H1 (cell line): ENCODE measurements at regions not wholly inside any gene's neighbourhood (a gene's known extent, or its start where the extent isn't known, plus 50 kb on each side); places are given as distances from the start of the nearest gene placed in this dataset.

Source experiments
- CTCF ChIA-PET: fragments of 300-600 bp; sonication (Branson Sonifier 250); formaldehyde crosslinking; loops from one replicate; lab custom pipeline; 2021; ENCODE audit not compliant: partially characterized antibody; lab: Charles Lee
- POLR2A ChIA-PET: fragments of 300-600 bp; sonication (Branson Sonifier 250); formaldehyde crosslinking; loops from one replicate; lab custom pipeline; 2021; ENCODE audit warnings: inconsistent platforms; ENCODE audit not compliant: partially characterized antibody; lab: Charles Lee
- DNase-seq, 2 experiments: peaks; one replicate each; pipeline versions ENCODE4 v3.0.0 to v3.0.0-alpha.2; 2010 to 2022; ENCODE audit warnings: low spot score in 2 of 2, low read depth in 1 of 2, mixed read lengths in 1 of 2
- FAIRE-seq: peaks from 2 replicates; lab custom pipeline; 2011; peaks lifted over from hg19 to GRCh38; lab: Jason Lieb, UNC
- H2AFZ ChIP-seq: 2 replicates; pipeline ENCODE4 v1.8.1; 2012; ENCODE audit warnings: low read length, inconsistent platforms
- H2AK5ac ChIP-seq: 2 replicates; pipeline ENCODE4 v1.6.1; 2013; ENCODE audit warnings: low read depth, low read length
- H2BK120ac ChIP-seq: replicated peaks from 2 replicates; pipeline ENCODE3; 2013; ENCODE audit warnings: low read depth, low read length, inconsistent platforms
- H2BK12ac ChIP-seq: 2 replicates; pipeline ENCODE4 v1.6.1; 2013; ENCODE audit warnings: low read depth, low read length
- H2BK15ac ChIP-seq: 2 replicates; pipeline ENCODE4 v1.6.1; 2013; ENCODE audit warnings: low read length
- H2BK20ac ChIP-seq: 2 replicates; pipeline ENCODE4 v1.6.1; 2013; ENCODE audit warnings: low read length
- H2BK5ac ChIP-seq: 2 replicates; pipeline ENCODE4 v1.6.1; 2013; ENCODE audit warnings: low read depth, low read length
- H3K14ac ChIP-seq: 2 replicates; pipeline ENCODE4 v1.6.1; 2013; ENCODE audit warnings: inconsistent platforms; ENCODE audit not compliant: insufficient read length
- H3K18ac ChIP-seq: 2 replicates; pipeline ENCODE4 v1.6.1; 2013; ENCODE audit warnings: low read length; ENCODE audit errors: extremely low read depth
- H3K23ac ChIP-seq: 2 replicates; pipeline ENCODE4 v1.6.1; 2013; ENCODE audit warnings: inconsistent platforms; ENCODE audit not compliant: insufficient read length
- H3K23me2 ChIP-seq: 2 replicates; pipeline ENCODE4 v1.6.1; 2013; ENCODE audit warnings: low read depth, low read length
- H3K27ac ChIP-seq: 2 replicates; pipeline ENCODE4 v1.6.1; 2011; ENCODE audit warnings: low read depth, low read length, inconsistent platforms
- H3K27me3 ChIP-seq, 4 experiments: replicated peaks in 1 of 4; 1 replicate in 1 of 4; 2 replicates in 3 of 4; pipeline versions ENCODE4 v1.6.1 to v1.8.1; 2011 to 2013; ENCODE audit warnings: low read length in 3 of 4, mild to moderate bottlenecking in 3 of 4, inconsistent platforms in 2 of 4, mixed read lengths in 2 of 4, moderate library complexity in 1 of 4; ENCODE audit not compliant: control insufficient read depth in 3 of 4, insufficient read depth in 3 of 4; ENCODE audit errors: extremely low read depth in 1 of 4
- H3K36me3 ChIP-seq, 4 experiments: 2 replicates each; pipeline versions ENCODE4 v1.6.1 to v1.8.1; 2011 to 2013; ENCODE audit warnings: mild to moderate bottlenecking in 4 of 4, low read length in 3 of 4, moderate library complexity in 2 of 4, control low read depth in 1 of 4, inconsistent platforms in 1 of 4; ENCODE audit not compliant: insufficient read depth in 4 of 4, control insufficient read depth in 2 of 4
- H3K4ac ChIP-seq: replicated peaks from 2 replicates; pipeline ENCODE3; 2013; ENCODE audit warnings: low read length, low read depth, mixed read lengths, inconsistent platforms; ENCODE audit not compliant: insufficient read length
- H3K4me1 ChIP-seq, 4 experiments: replicated peaks in 1 of 4; 1 replicate in 1 of 4; 2 replicates in 3 of 4; pipeline versions ENCODE4 v1.6.1 to v1.8.1; 2011 to 2013; ENCODE audit warnings: low read length in 3 of 4, inconsistent platforms in 2 of 4, mixed read lengths in 1 of 4; ENCODE audit not compliant: insufficient read depth in 4 of 4, control insufficient read depth in 3 of 4
- H3K4me2 ChIP-seq, 2 experiments: 2 replicates each; pipeline versions ENCODE4 v1.6.1 to v1.8.1; 2011 to 2013; ENCODE audit warnings: low read depth in 2 of 2, low read length in 2 of 2, control low read depth in 1 of 2, inconsistent platforms in 1 of 2, mild to moderate bottlenecking in 1 of 2; ENCODE audit not compliant: insufficient read depth in 1 of 2
- H3K4me3 ChIP-seq, 4 experiments: fragments of 200-600, 300-600 bp in 1 of 4; sonication (generic), shearing (Covaris generic), sonication (Bioruptor Twin) in 1 of 4; 2 replicates each; pipeline versions ENCODE4 v1.5.1 to v1.8.1; 2011 to 2016; ENCODE audit warnings: low read length in 4 of 4, low read depth in 3 of 4, control low read depth in 2 of 4, inconsistent platforms in 2 of 4, mild to moderate bottlenecking in 2 of 4, mixed read lengths in 1 of 4, moderate library complexity in 1 of 4; ENCODE audit not compliant: insufficient read depth in 2 of 4; ENCODE audit errors: extremely low read depth in 1 of 4
- H3K56ac ChIP-seq: replicated peaks from 2 replicates; pipeline ENCODE3; 2013; ENCODE audit warnings: low read depth, mild to moderate bottlenecking, mixed read lengths, low read length, inconsistent platforms; ENCODE audit not compliant: insufficient read length
- H3K79me1 ChIP-seq: 2 replicates; pipeline ENCODE4 v1.6.1; 2013; ENCODE audit warnings: low read depth, low read length, control low read depth
- H3K79me2 ChIP-seq, 2 experiments: 2 replicates each; pipeline versions ENCODE4 v1.6.1 to v1.8.1; 2012 to 2013; ENCODE audit warnings: low read length in 2 of 2, mild to moderate bottlenecking in 2 of 2, inconsistent platforms in 1 of 2; ENCODE audit not compliant: insufficient read depth in 2 of 2, control insufficient read depth in 1 of 2
- H3K9ac ChIP-seq, 4 experiments: replicated peaks in 1 of 4; 1 replicate in 1 of 4; 2 replicates in 3 of 4; pipeline versions ENCODE4 v1.6.1 to v1.8.1; 2011 to 2013; ENCODE audit warnings: low read depth in 3 of 4, low read length in 3 of 4, control low read depth in 2 of 4, mild to moderate bottlenecking in 2 of 4, moderate library complexity in 2 of 4, inconsistent platforms in 1 of 4; ENCODE audit errors: extremely low read depth in 1 of 4
- H3K9me3 ChIP-seq, 2 experiments: 2 replicates each; pipeline versions ENCODE4 v1.6.1 to v1.8.1; 2012 to 2013; ENCODE audit warnings: mild to moderate bottlenecking in 2 of 2, moderate library complexity in 2 of 2, control low read depth in 1 of 2, inconsistent platforms in 1 of 2, low read depth in 1 of 2, low read length in 1 of 2, mixed read lengths in 1 of 2; ENCODE audit not compliant: insufficient read depth in 2 of 2
- H4K20me1 ChIP-seq, 2 experiments: replicated peaks in 1 of 2; 2 replicates each; pipeline versions ENCODE3 to v1.8.1; 2011 to 2013; ENCODE audit warnings: inconsistent platforms in 2 of 2, low read length in 2 of 2, mild to moderate bottlenecking in 1 of 2; ENCODE audit not compliant: insufficient read depth in 2 of 2, control insufficient read depth in 1 of 2
- H4K5ac ChIP-seq: 2 replicates; pipeline ENCODE4 v1.6.1; 2013; ENCODE audit warnings: low read length, low read depth, mixed read lengths, inconsistent platforms; ENCODE audit not compliant: insufficient read length
- H4K8ac ChIP-seq: 2 replicates; pipeline ENCODE4 v1.8.0; 2013; ENCODE audit warnings: mild to moderate bottlenecking, moderate library complexity, low read length, inconsistent platforms; ENCODE audit not compliant: insufficient read depth; ENCODE audit errors: extremely low read depth
- H4K91ac ChIP-seq: replicated peaks from 2 replicates; pipeline ENCODE3; 2013; ENCODE audit warnings: low read length, mixed read lengths, inconsistent platforms; ENCODE audit not compliant: insufficient read length
- ATF3 ChIP-seq: IDR thresholded peaks from 2 replicates; pipeline ENCODE4 v1.6.1; 2011; ENCODE audit warnings: low read depth, mild to moderate bottlenecking, low read length; ENCODE audit not compliant: insufficient read depth
- BACH1 ChIP-seq: IDR thresholded peaks from 2 replicates; pipeline ENCODE4 v1.6.1; 2012; ENCODE audit warnings: low read length, improper control_type of control experiment
- BRCA1 ChIP-seq: IDR thresholded peaks from 2 replicates; pipeline ENCODE4 v1.6.1; 2012; ENCODE audit warnings: low read depth, low read length, improper control_type of control experiment
- CEBPB ChIP-seq: IDR thresholded peaks from 2 replicates; pipeline ENCODE4 v1.6.1; 2012; ENCODE audit warnings: low read depth, low read length
- GABPA ChIP-seq: IDR thresholded peaks from 2 replicates; pipeline ENCODE4 v1.6.1; 2011; ENCODE audit warnings: mild to moderate bottlenecking, low read length, moderate library complexity, borderline replicate concordance; ENCODE audit not compliant: insufficient read depth
- HDAC2 ChIP-seq, 2 experiments: fragments of 300-600 bp in 1 of 2; sonication (generic) in 1 of 2; IDR thresholded peaks; 2 replicates each; pipeline ENCODE4 v1.6.1; 2011 to 2012; ENCODE audit warnings: low read depth in 2 of 2, low read length in 2 of 2, mild to moderate bottlenecking in 2 of 2, moderate library complexity in 2 of 2, borderline replicate concordance in 1 of 2, inconsistent platforms in 1 of 2
- HDAC6 ChIP-seq: IDR thresholded peaks from one replicate; pipeline ENCODE4 v1.7.1; 2012; ENCODE audit warnings: low read depth, mild to moderate bottlenecking, inconsistent platforms, low read length, moderate library complexity
- MAFK ChIP-seq: IDR thresholded peaks from 2 replicates; pipeline ENCODE4 v1.6.1; 2012; ENCODE audit warnings: low read depth, mild to moderate bottlenecking, improper control_type of control experiment, low read length
- POLR2AphosphoS5 ChIP-seq: IDR thresholded peaks from 2 replicates; pipeline ENCODE4 v1.6.1; 2011; ENCODE audit warnings: low read depth, low read length
- SIRT6 ChIP-seq: IDR thresholded peaks from one replicate; pipeline ENCODE4 v1.7.1; 2012; ENCODE audit warnings: low read length, inconsistent platforms
- TAF7 ChIP-seq: optimal IDR thresholded peaks from 2 replicates; pipeline ENCODE3; 2011; ENCODE audit warnings: low read depth, mild to moderate bottlenecking, inconsistent platforms, low read length, moderate library complexity, borderline replicate concordance
- TCF12 ChIP-seq: IDR thresholded peaks from 2 replicates; pipeline ENCODE4 v1.6.1; 2011; ENCODE audit warnings: low read depth, mild to moderate bottlenecking, low read length
- WGBS, 2 experiments: shearing (Covaris generic) in 1 of 2; methylation state at CpG; one replicate each; pipeline versions ENCODE4 v1.1.6 to v1.1.7; 2013 to 2015; ENCODE audit warnings: low lambda C conversion rate in 2 of 2, mixed read lengths in 2 of 2, inconsistent platforms in 1 of 2, low coverage in 1 of 2, missing lambda C conversion rate in 1 of 2; ENCODE audit not compliant: insufficient replicate concordance in 2 of 2, insufficient coverage in 1 of 2, insufficient read length in 1 of 2; ENCODE audit errors: extremely low coverage in 1 of 2, missing lambda C conversion rate in 1 of 2; 5-methylcytosine and 5-hydroxymethylcytosine counted together

DNA sequence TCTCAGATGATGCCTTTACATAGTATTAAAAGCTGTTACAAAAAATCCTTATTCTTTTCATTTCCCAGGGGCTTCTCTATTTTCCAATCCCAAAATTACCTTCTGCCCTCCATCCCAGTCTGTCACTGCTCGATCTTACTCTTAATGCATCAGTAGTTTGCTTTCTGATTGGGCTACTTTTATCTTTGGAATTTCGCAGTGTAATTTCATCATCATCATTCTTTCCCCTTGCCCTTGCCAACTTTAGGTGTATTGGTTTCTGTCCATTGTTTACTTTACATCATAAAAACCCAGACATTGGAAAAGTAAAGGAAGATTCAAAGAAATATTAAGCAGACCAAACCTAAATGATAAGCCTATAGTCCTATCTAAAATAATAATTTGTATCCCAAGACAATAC is 457.2 kb downstream of the PIK3C3 start:
- H3K56ac ChIP-seq = no peak overlapping the region
- no peak overlapping the region for H3K23ac ChIP-seq
- H4K5ac ChIP-seq = no peak overlapping the region
- no peaks in the 10 kb centered on the region for H3K79me1 ChIP-seq
- no peak overlapping the region for H3K9ac ChIP-seq
- no peak overlapping the region for H3K27ac ChIP-seq
- H3K36me3 ChIP-seq = no peaks in the 10 kb centered on the region; a peak in 1 of 8 replicates
- H2AK5ac ChIP-seq = no peak overlapping the region
- CTCF ChIA-PET = no interaction called here
- no peaks in the 10 kb centered on the region for H3K4me1 ChIP-seq
- H3K18ac ChIP-seq = no peak overlapping the region
- no peak overlapping the region for H2BK20ac ChIP-seq
- peaks cover 18 to 23% of the 10 kb centered on the region in 2 experiments for H3K9me3 ChIP-seq
- no peak for DNase-seq
- H2BK15ac ChIP-seq = no peak overlapping the region
- no peak overlapping the region for H2AFZ ChIP-seq
- H2BK5ac ChIP-seq = no peak overlapping the region
- H4K20me1 ChIP-seq = no peaks in the 10 kb centered on the region
- no peak overlapping the region for H2BK12ac ChIP-seq
- H3K27me3 ChIP-seq = no peaks in the 10 kb centered on the region
- no peaks in the 10 kb centered on the region for H3K79me2 ChIP-seq
- no peak overlapping the region for H3K4me3 ChIP-seq
- H4K91ac ChIP-seq = no peak overlapping the region
- no peak overlapping the region for H3K4me2 ChIP-seq
- no peak overlapping the region for H3K4ac ChIP-seq
- H2BK120ac ChIP-seq = no peak overlapping the region
- FAIRE-seq = no peak
- no peaks in the 10 kb centered on the region for H3K23me2 ChIP-seq
- no peak overlapping the region for H4K8ac ChIP-seq
- WGBS, 2 experiments = 89% methylated on average over 2 of the region's 2 CpGs; no CpG with 5 or more reads in 1 of the 2 experiments
- H3K14ac ChIP-seq = no peak overlapping the region
- TF ChIP-seq GABPA (no peak), HDAC2 (IDR thresholded peaks at IDR 0.05; ENCODE audit: borderline replicate concordance in 1 of 2, low read depth in 2 of 2, low read length in 2 of 2) (no peak), BRCA1 (no peak), CEBPB (no peak), SIRT6 (no peak), HDAC6 (no peak), TCF12 (no peak), POLR2AphosphoS5 (no peak), TAF7 (no peak), BACH1 (no peak), MAFK (no peak), ATF3 (no peak)
- POLR2A ChIA-PET = no interaction called here
